Keratinocyte (primary cell): ENCODE measurements at regions not wholly inside any gene's neighbourhood (a gene's known extent, or its start where the extent isn't known, plus 50 kb on each side); places are given as distances from the start of the nearest gene placed in this dataset.

ENCODE experiments used
- CTCF ChIP-seq, 3 experiments: IDR thresholded peaks in 1 of 3; conservative IDR thresholded peaks in 1 of 3; optimal IDR thresholded peaks in 1 of 3; 2 replicates in 2 of 3; 3 replicates in 1 of 3; pipeline versions ENCODE3 to v1.5.1; 2011; ENCODE audit warnings: low read length in 3 of 3, mild to moderate bottlenecking in 3 of 3, moderate library complexity in 2 of 3, control low read depth in 1 of 3, inconsistent platforms in 1 of 3; ENCODE audit not compliant: insufficient read depth in 2 of 3; ENCODE audit errors: extremely low read depth in 1 of 3
- EZH2 ChIP-seq: IDR thresholded peaks from one replicate; pipeline ENCODE4 v1.6.1; 2012; ENCODE audit warnings: inconsistent platforms, mild to moderate bottlenecking, low read length, moderate library complexity

GRCh38 chr22:22961574-22961973 lies 74.0 kb downstream of the IGLL5 start:
- no peak for TF ChIP-seq CTCF (optimal IDR thresholded peaks at IDR 0.05 in 1 of 3, IDR thresholded peaks at IDR 0.05 in 1 of 3, conservative IDR thresholded peaks at IDR 0.05 in 1 of 3; ENCODE audit: extremely low read depth in 1 of 3, insufficient read depth in 2 of 3, low read length in 3 of 3)
- TF ChIP-seq EZH2: no peak
